Testis (tissue), 2 donors: ENCODE measurements at regions not wholly inside any gene's neighbourhood (a gene's known extent, or its start where the extent isn't known, plus 50 kb on each side); places are given as distances from the start of the nearest gene placed in this dataset.

Experiments
- POLR2A ChIP-seq: fragments of 450-650 bp; IDR thresholded peaks from one replicate; pipeline ENCODE4 v1.6.1; 2017; ENCODE audit warnings: antibody characterized with exemption, mild to moderate bottlenecking, moderate library complexity
- TF ChIP-seq, protein P1 (sequence below), 3 experiments: fragments of 450-650 bp in 2 of 3; fragments of 200-600 bp in 1 of 3; sonication (generic) in 1 of 3; IDR thresholded peaks; one replicate each; pipeline ENCODE4 v1.5.1; 2016 to 2019; ENCODE audit warnings: antibody characterized with exemption in 3 of 3, mild to moderate bottlenecking in 2 of 3, moderate library complexity in 1 of 3

- TF ChIP-seq, protein P1, sequence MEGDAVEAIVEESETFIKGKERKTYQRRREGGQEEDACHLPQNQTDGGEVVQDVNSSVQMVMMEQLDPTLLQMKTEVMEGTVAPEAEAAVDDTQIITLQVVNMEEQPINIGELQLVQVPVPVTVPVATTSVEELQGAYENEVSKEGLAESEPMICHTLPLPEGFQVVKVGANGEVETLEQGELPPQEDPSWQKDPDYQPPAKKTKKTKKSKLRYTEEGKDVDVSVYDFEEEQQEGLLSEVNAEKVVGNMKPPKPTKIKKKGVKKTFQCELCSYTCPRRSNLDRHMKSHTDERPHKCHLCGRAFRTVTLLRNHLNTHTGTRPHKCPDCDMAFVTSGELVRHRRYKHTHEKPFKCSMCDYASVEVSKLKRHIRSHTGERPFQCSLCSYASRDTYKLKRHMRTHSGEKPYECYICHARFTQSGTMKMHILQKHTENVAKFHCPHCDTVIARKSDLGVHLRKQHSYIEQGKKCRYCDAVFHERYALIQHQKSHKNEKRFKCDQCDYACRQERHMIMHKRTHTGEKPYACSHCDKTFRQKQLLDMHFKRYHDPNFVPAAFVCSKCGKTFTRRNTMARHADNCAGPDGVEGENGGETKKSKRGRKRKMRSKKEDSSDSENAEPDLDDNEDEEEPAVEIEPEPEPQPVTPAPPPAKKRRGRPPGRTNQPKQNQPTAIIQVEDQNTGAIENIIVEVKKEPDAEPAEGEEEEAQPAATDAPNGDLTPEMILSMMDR (IDR thresholded peaks at IDR 0.05) = no peak
- no peak for TF ChIP-seq POLR2A
Observed at GRCh38 chr4:152171556-152171955, 364.3 kb downstream of the FBXW7 start.
